IMR-90 (cell line): ENCODE measurements at regions not wholly inside any gene's neighbourhood (a gene's known extent, or its start where the extent isn't known, plus 50 kb on each side); places are given as distances from the start of the nearest gene placed in this dataset.

Experiments used
- ATAC-seq: fragments of 200-7000 bp; cut with Tn5 transposase; 2 replicates; pipeline ENCODE4 v1.9.1; 2020; ENCODE audit warnings: low read depth, mild to moderate bottlenecking, moderate library complexity
- BruUV-seq: library from RNA; stranded (reverse); fragments of 400-500 nt; replicated peaks from 2 replicates; lab custom pipeline; 2021; lab: Mats Ljungman, UMichigan
- CTCF ChIA-PET: fragments of 300-600 bp; formaldehyde crosslinking; extraction: SDS; loops from one replicate; lab custom pipeline; 2021; ENCODE audit warnings: antibody characterized with exemption; lab: Yijun Ruan, JAX
- POLR2A ChIA-PET: fragments of 300-600 bp; sonication (Branson Sonifier 250); formaldehyde crosslinking; loops from one replicate; lab custom pipeline; 2022; ENCODE audit warnings: antibody characterized with exemption; ENCODE audit not compliant: unreplicated experiment; lab: Charles Lee
- DNase-seq: peaks from one replicate; pipeline ENCODE4 v3.0.0; 2013
- H2AFZ ChIP-seq: replicated peaks from 2 replicates; pipeline ENCODE3; 2013; ENCODE audit warnings: low read length, mild to moderate bottlenecking; ENCODE audit not compliant: poor library complexity
- H2AK5ac ChIP-seq: 2 replicates; pipeline ENCODE4 v1.6.1; 2013; ENCODE audit warnings: low read depth, low read length, inconsistent platforms
- H2AK9ac ChIP-seq: replicated peaks from 2 replicates; pipeline ENCODE3; 2013; ENCODE audit warnings: mild to moderate bottlenecking, low read depth, low read length, moderate library complexity; ENCODE audit not compliant: poor library complexity
- H2BK120ac ChIP-seq: 2 replicates; pipeline ENCODE4 v1.6.1; 2013; ENCODE audit warnings: low read depth, low read length, inconsistent platforms
- H2BK15ac ChIP-seq: 3 replicates; pipeline ENCODE4 v1.6.1; 2013; ENCODE audit warnings: low read depth, low read length, inconsistent platforms
- H2BK20ac ChIP-seq: 2 replicates; pipeline ENCODE4 v1.6.1; 2013; ENCODE audit warnings: low read depth, mild to moderate bottlenecking, inconsistent platforms, low read length, moderate library complexity
- H2BK5ac ChIP-seq: 2 replicates; pipeline ENCODE4 v1.6.1; 2013; ENCODE audit warnings: mild to moderate bottlenecking, low read depth, low read length, inconsistent platforms; ENCODE audit not compliant: poor library complexity, severe bottlenecking
- H3K14ac ChIP-seq: replicated peaks from 2 replicates; pipeline ENCODE4 v1.6.1; 2013; ENCODE audit warnings: low read depth, low read length, inconsistent platforms
- H3K18ac ChIP-seq: 2 replicates; pipeline ENCODE4 v1.6.1; 2013; ENCODE audit warnings: low read depth, low read length, control low read depth
- H3K23ac ChIP-seq: 2 replicates; pipeline ENCODE4 v1.6.1; 2013; ENCODE audit warnings: low read depth, low read length, inconsistent platforms
- H3K27ac ChIP-seq: 2 replicates; pipeline ENCODE4 v1.5.1; 2013; ENCODE audit warnings: mild to moderate bottlenecking, control low read depth, low read length; ENCODE audit not compliant: insufficient read depth
- H3K27me3 ChIP-seq: 2 replicates; pipeline ENCODE4 v1.6.1; 2013; ENCODE audit warnings: low read length; ENCODE audit not compliant: control insufficient read depth, insufficient read depth
- H3K36me3 ChIP-seq: 2 replicates; pipeline ENCODE4 v1.6.1; 2013; ENCODE audit warnings: low read length, mixed read lengths; ENCODE audit not compliant: control insufficient read depth, insufficient read depth
- H3K4ac ChIP-seq: 2 replicates; pipeline ENCODE4 v1.6.1; 2013; ENCODE audit warnings: low read depth, low read length, inconsistent platforms
- H3K4me1 ChIP-seq: 2 replicates; pipeline ENCODE4 v1.6.1; 2013; ENCODE audit warnings: low read length, mixed read lengths; ENCODE audit not compliant: control insufficient read depth, insufficient read depth
- H3K4me2 ChIP-seq: 2 replicates; pipeline ENCODE4 v1.6.1; 2013; ENCODE audit warnings: low read depth, mild to moderate bottlenecking, control low read depth, low read length, moderate library complexity
- H3K4me3 ChIP-seq: 2 replicates; pipeline ENCODE4 v1.5.1; 2013; ENCODE audit warnings: low read depth, mild to moderate bottlenecking, control low read depth, low read length, moderate library complexity; ENCODE audit not compliant: insufficient read depth
- H3K56ac ChIP-seq: 2 replicates; pipeline ENCODE4 v1.6.1; 2013; ENCODE audit warnings: low read length, inconsistent platforms; ENCODE audit not compliant: insufficient read depth; ENCODE audit errors: extremely low read depth
- H3K79me1 ChIP-seq, 2 experiments: 2 replicates each; pipeline ENCODE4 v1.6.1; 2013; ENCODE audit warnings: low read length in 2 of 2, inconsistent platforms in 1 of 2, low read depth in 1 of 2
- H3K9ac ChIP-seq: 2 replicates; pipeline ENCODE4 v1.6.1; 2013; ENCODE audit warnings: low read depth, low read length, control low read depth
- H3K9me1 ChIP-seq: 2 replicates; pipeline ENCODE4 v1.6.1; 2013; ENCODE audit warnings: low read length, inconsistent platforms; ENCODE audit not compliant: insufficient read depth
- H3K9me3 ChIP-seq: 2 replicates; pipeline ENCODE4 v1.6.1; 2013; ENCODE audit warnings: low read length; ENCODE audit not compliant: control insufficient read depth, insufficient read depth
- H4K20me1 ChIP-seq: 2 replicates; pipeline ENCODE4 v1.6.1; 2013; ENCODE audit warnings: low read length, inconsistent platforms; ENCODE audit not compliant: insufficient read depth
- H4K5ac ChIP-seq: 2 replicates; pipeline ENCODE4 v1.6.1; 2013; ENCODE audit warnings: mild to moderate bottlenecking, low read depth, low read length, control low read depth
- H4K8ac ChIP-seq, 2 experiments: 2 replicates each; pipeline ENCODE4 v1.6.1; 2013; ENCODE audit warnings: low read depth in 2 of 2, low read length in 2 of 2, control low read depth in 1 of 2, inconsistent platforms in 1 of 2
- H4K91ac ChIP-seq: 2 replicates; pipeline ENCODE4 v1.6.1; 2013; ENCODE audit warnings: low read depth, low read length, inconsistent platforms; ENCODE audit not compliant: insufficient read depth
- BHLHE40 ChIP-seq: fragments of 150-350 bp; IDR thresholded peaks from 2 replicates; pipeline ENCODE4 v1.6.1; 2016; ENCODE audit warnings: mild to moderate bottlenecking, low read depth, low read length
- CEBPB ChIP-seq: IDR thresholded peaks from 2 replicates; pipeline ENCODE4 v1.6.1; 2012; ENCODE audit warnings: low read depth, low read length, improper control_type of control experiment
- CHD1 ChIP-seq: IDR thresholded peaks from 2 replicates; pipeline ENCODE4 v1.6.1; 2012; ENCODE audit warnings: low read depth, low read length, improper control_type of control experiment
- FOS ChIP-seq: fragments of 150-350 bp; IDR thresholded peaks from 2 replicates; pipeline ENCODE4 v1.6.1; 2016; ENCODE audit warnings: low read depth, low read length
- MAFK ChIP-seq: IDR thresholded peaks from 2 replicates; pipeline ENCODE4 v1.6.1; 2012; ENCODE audit warnings: low read depth, low read length, improper control_type of control experiment
- MAZ ChIP-seq: IDR thresholded peaks from 2 replicates; pipeline ENCODE4 v1.6.1; 2012; ENCODE audit warnings: low read depth, mild to moderate bottlenecking, low read length, improper control_type of control experiment, moderate library complexity, borderline replicate concordance
- MXI1 ChIP-seq: IDR thresholded peaks from 2 replicates; pipeline ENCODE4 v1.6.1; 2012; ENCODE audit warnings: low read depth, mild to moderate bottlenecking, low read length, moderate library complexity, borderline replicate concordance
- NFE2L2 ChIP-seq: fragments of 150-350 bp; IDR thresholded peaks from 2 replicates; pipeline ENCODE4 v1.6.1; 2016; ENCODE audit warnings: low read depth, mild to moderate bottlenecking, low read length
- POLR2A ChIP-seq: IDR thresholded peaks from 2 replicates; pipeline ENCODE4 v1.6.1; 2012; ENCODE audit warnings: mild to moderate bottlenecking, low read depth, low read length
- RAD21 ChIP-seq: IDR thresholded peaks from 2 replicates; pipeline ENCODE4 v1.6.1; 2012; ENCODE audit warnings: low read length, improper control_type of control experiment
- RCOR1 ChIP-seq: IDR thresholded peaks from 2 replicates; pipeline ENCODE4 v1.6.1; 2012; ENCODE audit warnings: mild to moderate bottlenecking, low read length, improper control_type of control experiment; ENCODE audit not compliant: insufficient replicate concordance
- RFX5 ChIP-seq: IDR thresholded peaks from 2 replicates; pipeline ENCODE4 v1.8.0; 2012; ENCODE audit warnings: low read depth, mild to moderate bottlenecking, low read length, moderate library complexity
- SMC3 ChIP-seq: fragments of 150-350 bp; IDR thresholded peaks from 2 replicates; pipeline ENCODE4 v1.6.1; 2016; ENCODE audit warnings: low read depth, mild to moderate bottlenecking, antibody characterized with exemption, low read length, moderate library complexity
- WGBS, 2 experiments: methylation state at CpG; one replicate each; pipeline versions ENCODE4 v1.1.5 to v1.1.7; 2013; ENCODE audit warnings: missing lambda C conversion rate in 2 of 2; ENCODE audit not compliant: insufficient read length in 1 of 2; ENCODE audit errors: extremely low coverage in 2 of 2; 5-methylcytosine and 5-hydroxymethylcytosine counted together
- dilution Hi-C: fragments of 300-500 bp; cut with HindIII; formaldehyde crosslinking; loops from one replicate; pipeline ENCODE4 v1.14.3; 2018; ENCODE audit warnings: low sequenced_read_pairs; ENCODE audit not compliant: unreplicated experiment
- in situ Hi-C: fragments of 300-500 bp; cut with MboI; formaldehyde crosslinking; loops from 3 replicates; pipeline ENCODE4 v1.14.3; 2019; ENCODE audit warnings: low sequenced_read_pairs, inconsistent platforms, mixed read lengths
- intact Hi-C: fragments of 100-400 bp; cut with micrococcal nuclease; formaldehyde crosslinking; loops from 2 replicates; pipeline ENCODE4 v1.10.0; 2022
- TF ChIP-seq, protein P1 (sequence below): fragments of 150-350 bp; IDR thresholded peaks from 2 replicates; pipeline ENCODE4 v1.6.1; 2017; ENCODE audit warnings: mild to moderate bottlenecking, antibody characterized with exemption, low read length, low read depth
- TF ChIP-seq, protein P2 (sequence below): fragments of 150-350 bp; IDR thresholded peaks from 2 replicates; pipeline ENCODE4 v1.6.1; 2016; ENCODE audit warnings: low read depth, mild to moderate bottlenecking, low read length, moderate library complexity, borderline replicate concordance
- TF ChIP-seq, protein P3 (sequence below): conservative IDR thresholded peaks from 2 replicates; pipeline ENCODE4 v1.5.1; 2012; ENCODE audit warnings: mild to moderate bottlenecking, low read depth, low read length, improper control_type of control experiment

DNA sequence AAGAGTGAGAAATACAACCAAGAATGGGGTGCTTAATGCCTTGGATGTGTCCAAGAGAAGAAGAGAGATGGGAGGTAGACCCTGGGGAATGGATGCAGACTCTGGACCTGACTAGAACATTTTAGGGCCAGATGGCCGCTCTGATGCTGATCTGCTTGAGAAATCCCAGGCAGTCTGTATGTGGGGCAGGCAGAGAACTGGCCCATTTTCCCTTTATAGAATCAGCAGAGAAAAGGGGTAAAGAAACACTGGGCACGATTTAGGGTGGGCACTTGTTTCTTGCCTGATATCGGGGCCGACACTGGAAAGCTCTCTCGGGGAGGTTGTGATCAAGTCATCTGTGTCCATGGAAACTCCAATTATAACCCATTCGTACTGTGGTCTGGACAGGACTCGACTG is 118.5 kb upstream of the FSTL4 start:
- Histone ChIP-seq H2BK5ac (no peak overlapping the region), H3K9me3 (no peaks in the 10 kb centered on the region), H3K79me1 (no peaks in the 10 kb centered on the region), H4K8ac (no peak overlapping the region), H2BK120ac (no peak overlapping the region), H3K14ac (no peak overlapping the region), H3K18ac (no peak overlapping the region), H2BK15ac (no peak overlapping the region), H2AK5ac (no peak overlapping the region), H3K4me3 (no peak overlapping the region), H3K56ac (no peak overlapping the region), H3K9me1 (peaks cover 1% of the 10 kb centered on the region; the same call in 1 of the 2 replicates), H3K27ac (no peak overlapping the region), H3K4me1 (no peaks in the 10 kb centered on the region), H3K4ac (no peak overlapping the region), H4K20me1 (no peaks in the 10 kb centered on the region), H2AK9ac (no peak overlapping the region), H2AFZ (no peak overlapping the region), H2BK20ac (no peak overlapping the region), H4K91ac (no peak overlapping the region), H3K4me2 (no peak overlapping the region), H3K9ac (no peak overlapping the region), H3K23ac (no peak overlapping the region), H3K36me3 (no peaks in the 10 kb centered on the region), H4K5ac (no peak overlapping the region), H3K27me3 (peaks cover 2% of the 10 kb centered on the region; the same call in 1 of the 2 replicates)
- in situ Hi-C loops, result no loop called here
- intact Hi-C loops, result no loop called here
- no CpG with 5 or more reads among the region's 7 CpGs for WGBS, 2 experiments
- no TSS peak for BruUV-seq
- no peak for TF ChIP-seq FOS
- TF ChIP-seq, protein P1, sequence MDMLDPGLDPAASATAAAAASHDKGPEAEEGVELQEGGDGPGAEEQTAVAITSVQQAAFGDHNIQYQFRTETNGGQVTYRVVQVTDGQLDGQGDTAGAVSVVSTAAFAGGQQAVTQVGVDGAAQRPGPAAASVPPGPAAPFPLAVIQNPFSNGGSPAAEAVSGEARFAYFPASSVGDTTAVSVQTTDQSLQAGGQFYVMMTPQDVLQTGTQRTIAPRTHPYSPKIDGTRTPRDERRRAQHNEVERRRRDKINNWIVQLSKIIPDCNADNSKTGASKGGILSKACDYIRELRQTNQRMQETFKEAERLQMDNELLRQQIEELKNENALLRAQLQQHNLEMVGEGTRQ, result no peak
- TF ChIP-seq RFX5, result no peak
- no peak for TF ChIP-seq CEBPB
- no peak for TF ChIP-seq MAZ
- TF ChIP-seq RAD21, result no peak
- no peak for TF ChIP-seq SMC3
- no peak for TF ChIP-seq BHLHE40
- no peak for TF ChIP-seq POLR2A
- TF ChIP-seq, protein P2, sequence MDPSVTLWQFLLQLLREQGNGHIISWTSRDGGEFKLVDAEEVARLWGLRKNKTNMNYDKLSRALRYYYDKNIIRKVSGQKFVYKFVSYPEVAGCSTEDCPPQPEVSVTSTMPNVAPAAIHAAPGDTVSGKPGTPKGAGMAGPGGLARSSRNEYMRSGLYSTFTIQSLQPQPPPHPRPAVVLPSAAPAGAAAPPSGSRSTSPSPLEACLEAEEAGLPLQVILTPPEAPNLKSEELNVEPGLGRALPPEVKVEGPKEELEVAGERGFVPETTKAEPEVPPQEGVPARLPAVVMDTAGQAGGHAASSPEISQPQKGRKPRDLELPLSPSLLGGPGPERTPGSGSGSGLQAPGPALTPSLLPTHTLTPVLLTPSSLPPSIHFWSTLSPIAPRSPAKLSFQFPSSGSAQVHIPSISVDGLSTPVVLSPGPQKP, result no peak
- no peak for TF ChIP-seq CHD1
- no peak for TF ChIP-seq NFE2L2
- TF ChIP-seq MAFK, result no peak
- TF ChIP-seq MXI1, result no peak
- no peak for TF ChIP-seq RCOR1
- TF ChIP-seq, protein P3, sequence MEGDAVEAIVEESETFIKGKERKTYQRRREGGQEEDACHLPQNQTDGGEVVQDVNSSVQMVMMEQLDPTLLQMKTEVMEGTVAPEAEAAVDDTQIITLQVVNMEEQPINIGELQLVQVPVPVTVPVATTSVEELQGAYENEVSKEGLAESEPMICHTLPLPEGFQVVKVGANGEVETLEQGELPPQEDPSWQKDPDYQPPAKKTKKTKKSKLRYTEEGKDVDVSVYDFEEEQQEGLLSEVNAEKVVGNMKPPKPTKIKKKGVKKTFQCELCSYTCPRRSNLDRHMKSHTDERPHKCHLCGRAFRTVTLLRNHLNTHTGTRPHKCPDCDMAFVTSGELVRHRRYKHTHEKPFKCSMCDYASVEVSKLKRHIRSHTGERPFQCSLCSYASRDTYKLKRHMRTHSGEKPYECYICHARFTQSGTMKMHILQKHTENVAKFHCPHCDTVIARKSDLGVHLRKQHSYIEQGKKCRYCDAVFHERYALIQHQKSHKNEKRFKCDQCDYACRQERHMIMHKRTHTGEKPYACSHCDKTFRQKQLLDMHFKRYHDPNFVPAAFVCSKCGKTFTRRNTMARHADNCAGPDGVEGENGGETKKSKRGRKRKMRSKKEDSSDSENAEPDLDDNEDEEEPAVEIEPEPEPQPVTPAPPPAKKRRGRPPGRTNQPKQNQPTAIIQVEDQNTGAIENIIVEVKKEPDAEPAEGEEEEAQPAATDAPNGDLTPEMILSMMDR, result no peak
- no peak for DNase-seq
- ChIA-PET CTCF (no interaction called here), POLR2A (no interaction called here)
- dilution Hi-C loops, result no loop called here
- ATAC-seq, result no peak
